Neural cell (in vitro differentiated cells): ENCODE measurements at regions not wholly inside any gene's neighbourhood (a gene's known extent, or its start where the extent isn't known, plus 50 kb on each side); places are given as distances from the start of the nearest gene placed in this dataset.

Experiments used
- H2AFZ ChIP-seq: fragments of 200-600, 300-800 bp; sonication (generic), shearing (Covaris generic); 2 replicates; pipeline ENCODE4 v1.6.0; 2014; ENCODE audit warnings: low read depth, mild to moderate bottlenecking, antibody characterized with exemption, low read length, moderate library complexity
- H3F3A ChIP-seq: fragments of 200-600 bp; shearing (Covaris generic); 2 replicates; pipeline ENCODE4 v1.6.1; 2016; ENCODE audit warnings: mild to moderate bottlenecking, moderate library complexity, mixed read lengths, antibody characterized with exemption, low read length; ENCODE audit not compliant: insufficient read depth, poor library complexity, severe bottlenecking
- H3K27ac ChIP-seq: fragments of 200-600, 300-800 bp; sonication (generic), shearing (Covaris generic); 2 replicates; pipeline ENCODE4 v1.5.1; 2014; ENCODE audit warnings: mild to moderate bottlenecking, low read length, moderate library complexity
- H3K27me3 ChIP-seq: fragments of 300-800, 200-600 bp; sonication (generic), shearing (Covaris generic); 2 replicates; pipeline ENCODE4 v1.6.0; 2014; ENCODE audit warnings: mild to moderate bottlenecking, low read depth, low read length, moderate library complexity; ENCODE audit not compliant: insufficient read depth
- H3K36me3 ChIP-seq: fragments of 300-800, 200-600 bp; sonication (generic), shearing (Covaris generic); 2 replicates; pipeline ENCODE4 v1.5.1; 2014; ENCODE audit warnings: mild to moderate bottlenecking, antibody characterized with exemption, low read length, moderate library complexity; ENCODE audit not compliant: insufficient read depth
- H3K4me2 ChIP-seq: fragments of 300-800, 200-600 bp; sonication (generic), shearing (Covaris generic); 2 replicates; pipeline ENCODE4 v1.6.0; 2014; ENCODE audit warnings: mild to moderate bottlenecking, low read length
- H3K4me3 ChIP-seq: fragments of 300-800, 200-600 bp; sonication (generic), shearing (Covaris generic); 2 replicates; pipeline ENCODE4 v1.5.1; 2014; ENCODE audit warnings: mild to moderate bottlenecking, low read length, moderate library complexity
- H3K79me2 ChIP-seq: fragments of 200-600 bp; shearing (Covaris generic); replicated peaks from 2 replicates; pipeline ENCODE4 v1.6.0; 2014; ENCODE audit warnings: mild to moderate bottlenecking, low read length, moderate library complexity; ENCODE audit not compliant: insufficient read depth
- H3K9ac ChIP-seq: fragments of 300-800, 200-600 bp; sonication (generic), shearing (Covaris generic); 2 replicates; pipeline ENCODE4 v1.6.1; 2016; ENCODE audit warnings: mild to moderate bottlenecking, low read length, mixed read lengths
- H3K9me2 ChIP-seq: fragments of 200-600 bp; shearing (Covaris generic); 2 replicates; pipeline ENCODE4 v1.6.1; 2016; ENCODE audit warnings: mild to moderate bottlenecking, low read length, mixed read lengths; ENCODE audit not compliant: insufficient read depth
- H3K9me3 ChIP-seq: fragments of 200-600, 300-800 bp; sonication (generic), shearing (Covaris generic); 2 replicates; pipeline ENCODE4 v1.6.1; 2016; ENCODE audit warnings: mild to moderate bottlenecking, mixed run types, low read length, moderate library complexity, mixed read lengths
- H4K20me1 ChIP-seq: fragments of 200-600 bp; shearing (Covaris generic); 2 replicates; pipeline ENCODE4 v1.6.1; 2016; ENCODE audit warnings: mild to moderate bottlenecking, mixed run types; ENCODE audit not compliant: insufficient read depth
- CTCF ChIP-seq: fragments of 450-650 bp; IDR thresholded peaks from 2 replicates; pipeline ENCODE4 v1.5.1; 2014; ENCODE audit warnings: antibody characterized with exemption, mild to moderate bottlenecking, moderate library complexity; ENCODE audit not compliant: poor library complexity, severe bottlenecking
- EP300 ChIP-seq: fragments of 450-650 bp; conservative IDR thresholded peaks from 2 replicates; pipeline ENCODE4 v1.6.1; 2014; ENCODE audit warnings: antibody characterized with exemption, mild to moderate bottlenecking, moderate library complexity; ENCODE audit not compliant: poor library complexity, severe bottlenecking
- EZH2 ChIP-seq: fragments of 200-600, 300-800 bp; shearing (Covaris generic), sonication (generic); IDR thresholded peaks from 2 replicates; pipeline ENCODE4 v1.6.1; 2014; ENCODE audit warnings: antibody characterized with exemption, low read length, borderline replicate concordance, mild to moderate bottlenecking; ENCODE audit not compliant: insufficient read depth, poor library complexity, severe bottlenecking
- MXI1 ChIP-seq: fragments of 450-650 bp; conservative IDR thresholded peaks from 2 replicates; pipeline ENCODE4 v1.6.1; 2014; ENCODE audit warnings: antibody characterized with exemption, mild to moderate bottlenecking; ENCODE audit not compliant: poor library complexity, severe bottlenecking
- POLR2AphosphoS5 ChIP-seq: IDR thresholded peaks from 2 replicates; pipeline ENCODE4 v1.6.1; 2012
- RAD21 ChIP-seq: fragments of 450-650 bp; conservative IDR thresholded peaks from 2 replicates; pipeline ENCODE4 v1.6.1; 2014; ENCODE audit warnings: antibody characterized with exemption, mild to moderate bottlenecking, moderate library complexity
- REST ChIP-seq: IDR thresholded peaks from 2 replicates; pipeline ENCODE4 v1.6.1; 2012; ENCODE audit warnings: borderline replicate concordance
- SMC3 ChIP-seq: fragments of 450-650 bp; conservative IDR thresholded peaks from 2 replicates; pipeline ENCODE4 v1.6.1; 2014; ENCODE audit warnings: antibody characterized with exemption, mild to moderate bottlenecking, moderate library complexity; ENCODE audit not compliant: poor library complexity
- TAF1 ChIP-seq: IDR thresholded peaks from 2 replicates; pipeline ENCODE4 v1.6.1; 2012; ENCODE audit warnings: low read depth

GRCh38 chr21:19921211-19921610 lies 1077.0 kb upstream of the NCAM2 start:
- no peaks in the 10 kb centered on the region for H3K9me3 ChIP-seq
- no peaks in the 10 kb centered on the region for H3F3A ChIP-seq
- H3K79me2 ChIP-seq, result no peaks in the 10 kb centered on the region
- TF ChIP-seq SMC3, result no peak
- no peak for TF ChIP-seq RAD21
- TF ChIP-seq POLR2AphosphoS5, result no peak
- TF ChIP-seq EZH2, result no peak
- no peak for TF ChIP-seq REST
- TF ChIP-seq CTCF, result no peak
- TF ChIP-seq EP300, result no peak
- no peak for TF ChIP-seq MXI1
- no peak for TF ChIP-seq TAF1
- no peak overlapping the region for H3K4me2 ChIP-seq
- H3K4me3 ChIP-seq, result no peak overlapping the region
- H3K36me3 ChIP-seq, result no peaks in the 10 kb centered on the region
- H3K27ac ChIP-seq, result no peak overlapping the region
- no peaks in the 10 kb centered on the region for H3K27me3 ChIP-seq
- no peaks in the 10 kb centered on the region for H4K20me1 ChIP-seq
- no peak overlapping the region for H3K9ac ChIP-seq
- H3K9me2 ChIP-seq, result no peaks in the 10 kb centered on the region
- H2AFZ ChIP-seq, result no peak overlapping the region

- no peaks in the 10 kb centered on the region for H3K27me3 ChIP-seq
- TF ChIP-seq RAD21, result no peak
- TF ChIP-seq SMC3, result no peak
- H3K9me2 ChIP-seq, result no peaks in the 10 kb centered on the region
- H3K4me2 ChIP-seq, result no peak overlapping the region
- H3K4me3 ChIP-seq, result no peak overlapping the region
- no peaks in the 10 kb centered on the region for H3K9me3 ChIP-seq
- H3K36me3 ChIP-seq, result no peaks in the 10 kb centered on the region
- no peak overlapping the region for H3K27ac ChIP-seq
- H4K20me1 ChIP-seq, result no peaks in the 10 kb centered on the region
- H2AFZ ChIP-seq, result no peak overlapping the region
- no peak overlapping the region for H3K9ac ChIP-seq
- H3F3A ChIP-seq, result no peaks in the 10 kb centered on the region
- H3K79me2 ChIP-seq, result no peaks in the 10 kb centered on the region
These were observed 1076.1 kb upstream of the NCAM2 start for GRCh38 chr21:19922122-19922521.

- no peaks in the 10 kb centered on the region for H3F3A ChIP-seq
- H2AFZ ChIP-seq, result no peak overlapping the region
- H3K9me3 ChIP-seq, result no peaks in the 10 kb centered on the region
- no peaks in the 10 kb centered on the region for H3K36me3 ChIP-seq
- TF ChIP-seq CTCF, result no peak
- TF ChIP-seq REST, result no peak
- no peak for TF ChIP-seq TAF1
- no peak for TF ChIP-seq POLR2AphosphoS5
- no peak for TF ChIP-seq MXI1
- no peaks in the 10 kb centered on the region for H3K27me3 ChIP-seq
- no peak overlapping the region for H3K9ac ChIP-seq
- H3K27ac ChIP-seq, result no peak overlapping the region
- no peaks in the 10 kb centered on the region for H3K79me2 ChIP-seq
- no peak overlapping the region for H3K4me3 ChIP-seq
- no peaks in the 10 kb centered on the region for H4K20me1 ChIP-seq
- no peak overlapping the region for H3K4me2 ChIP-seq
- H3K9me2 ChIP-seq, result no peaks in the 10 kb centered on the region
These were observed 1062.7 kb upstream of the NCAM2 start for GRCh38 chr21:19935467-19935866.
